H1 (cell line): ENCODE measurements at regions not wholly inside any gene's neighbourhood (a gene's known extent, or its start where the extent isn't known, plus 50 kb on each side); places are given as distances from the start of the nearest gene placed in this dataset.

Source experiments
- BCL11A ChIP-seq, 2 experiments: IDR thresholded peaks; one replicate each; pipeline ENCODE4 v1.6.1; 2011; ENCODE audit warnings: low read depth in 2 of 2, low read length in 2 of 2, mild to moderate bottlenecking in 2 of 2
- CHD2 ChIP-seq: IDR thresholded peaks from 2 replicates; pipeline ENCODE4 v1.6.1; 2012; ENCODE audit warnings: low read length, improper control_type of control experiment
- RFX5 ChIP-seq: IDR thresholded peaks from 2 replicates; pipeline ENCODE4 v1.6.1; 2011; ENCODE audit warnings: low read depth, low read length, improper control_type of control experiment, borderline replicate concordance

- TF ChIP-seq BCL11A (IDR thresholded peaks at IDR 0.05; ENCODE audit: low read depth in 2 of 2, low read length in 2 of 2) (no peak), CHD2 (no peak), RFX5 (no peak)
Measured at GRCh38 chr16:75780669-75781068, 54.4 kb upstream of the CPHXL start (continued).
